Activated naive CD4-positive, alpha-beta T cell treated with anti-CD3 and anti-CD28 coated beads, Interleukin-2, amount 10 ng/mL, durations not matched to agents 7 days and 5 days (primary cell): ENCODE measurements at regions not wholly inside any gene's neighbourhood (a gene's known extent, or its start where the extent isn't known, plus 50 kb on each side); places are given as distances from the start of the nearest gene placed in this dataset.

Experiments used
- CTCF ChIA-PET: fragments of 350-600 bp; sonication (Branson Sonifier 250); formaldehyde crosslinking; loops from one replicate; lab custom pipeline; 2021; ENCODE audit warnings: antibody characterized with exemption; lab: Charles Lee
- DNase-seq: peaks from one replicate; pipeline ENCODE4 v3.0.0-alpha.2; 2020
- H3K27ac Mint-ChIP-seq: one replicate; pipeline ENCODE4 v1.8.0; 2021; ENCODE audit warnings: mild to moderate bottlenecking, moderate library complexity, mixed read lengths
- H3K27me3 Mint-ChIP-seq: one replicate; pipeline ENCODE4 v1.8.0; 2021; ENCODE audit warnings: mild to moderate bottlenecking, mixed read lengths
- H3K36me3 Mint-ChIP-seq: one replicate; pipeline ENCODE4 v1.8.0; 2021; ENCODE audit warnings: mixed read lengths
- H3K4me1 Mint-ChIP-seq: one replicate; pipeline ENCODE4 v1.8.0; 2021; ENCODE audit warnings: mixed read lengths
- H3K4me3 Mint-ChIP-seq: one replicate; pipeline ENCODE4 v1.8.0; 2021; ENCODE audit warnings: mild to moderate bottlenecking, moderate library complexity, mixed read lengths
- H3K9me3 Mint-ChIP-seq: one replicate; pipeline ENCODE4 v1.8.0; 2021; ENCODE audit warnings: mixed read lengths

DNA sequence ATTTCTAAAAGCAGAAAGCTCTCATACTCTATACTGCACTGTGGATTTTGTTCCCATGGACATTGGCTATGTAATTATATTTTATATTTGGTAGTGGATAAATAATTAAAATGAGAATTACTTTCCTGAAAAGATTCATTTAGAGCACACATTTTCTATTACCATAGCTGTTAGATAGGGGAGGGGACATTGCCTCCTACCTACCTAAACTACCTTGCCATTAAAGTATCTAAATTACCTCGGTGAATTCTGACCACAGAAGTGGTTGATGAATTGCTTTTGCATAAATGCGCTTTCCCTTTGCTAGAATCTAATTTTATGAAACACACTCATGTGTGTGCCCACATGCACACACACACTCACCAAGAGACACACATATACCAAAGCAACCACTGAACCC lies 329.1 kb downstream of the MTX2 start:
- DNase-seq: no peak
- no peaks in the 10 kb centered on the region for H3K4me1 Mint-ChIP-seq
- H3K27ac Mint-ChIP-seq: no peak overlapping the region
- H3K9me3 Mint-ChIP-seq: no peaks in the 10 kb centered on the region
- no peaks in the 10 kb centered on the region for H3K36me3 Mint-ChIP-seq
- no peak overlapping the region for H3K4me3 Mint-ChIP-seq
- H3K27me3 Mint-ChIP-seq: no peaks in the 10 kb centered on the region
- CTCF ChIA-PET: no interaction called here

DNA sequence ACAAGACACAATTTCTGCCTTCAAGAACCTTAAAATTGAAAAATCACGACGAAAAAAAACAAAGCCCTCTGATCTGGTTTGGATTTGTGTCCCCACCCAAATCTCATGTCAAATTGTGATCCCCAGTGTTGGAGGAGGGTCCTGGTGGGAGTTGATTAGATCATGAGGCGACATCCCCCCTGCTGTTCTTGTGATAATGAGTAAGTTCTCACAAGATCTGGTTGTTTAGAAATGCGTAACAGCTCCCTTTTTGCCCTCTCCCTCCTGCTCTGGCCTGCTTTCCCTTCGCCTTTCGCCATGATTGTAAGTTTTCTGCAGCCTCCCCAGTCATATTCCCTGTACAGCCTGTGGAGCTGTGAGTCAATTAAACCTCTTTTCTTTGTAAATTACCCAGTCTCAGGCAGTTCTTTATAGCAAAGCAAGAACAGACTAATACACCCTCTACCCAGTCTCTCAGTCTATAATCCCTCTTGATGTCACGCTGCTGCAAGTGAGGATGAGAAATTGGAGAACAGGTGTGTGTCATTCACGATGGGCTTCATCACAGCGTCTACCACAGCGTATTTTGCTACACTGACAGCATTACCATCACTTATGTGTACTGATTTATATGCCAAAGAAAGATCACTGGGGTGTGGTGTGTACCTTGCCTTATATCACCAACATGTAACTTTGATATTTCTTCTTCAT lies 330.7 kb downstream of the MTX2 start:
- H3K36me3 Mint-ChIP-seq: no peaks in the 10 kb centered on the region
- H3K4me1 Mint-ChIP-seq: no peaks in the 10 kb centered on the region
- no peaks in the 10 kb centered on the region for H3K9me3 Mint-ChIP-seq
- H3K4me3 Mint-ChIP-seq: no peak overlapping the region
- CTCF ChIA-PET: no interaction called here
- DNase-seq: no peak
- H3K27me3 Mint-ChIP-seq: no peaks in the 10 kb centered on the region
- no peak overlapping the region for H3K27ac Mint-ChIP-seq

DNA sequence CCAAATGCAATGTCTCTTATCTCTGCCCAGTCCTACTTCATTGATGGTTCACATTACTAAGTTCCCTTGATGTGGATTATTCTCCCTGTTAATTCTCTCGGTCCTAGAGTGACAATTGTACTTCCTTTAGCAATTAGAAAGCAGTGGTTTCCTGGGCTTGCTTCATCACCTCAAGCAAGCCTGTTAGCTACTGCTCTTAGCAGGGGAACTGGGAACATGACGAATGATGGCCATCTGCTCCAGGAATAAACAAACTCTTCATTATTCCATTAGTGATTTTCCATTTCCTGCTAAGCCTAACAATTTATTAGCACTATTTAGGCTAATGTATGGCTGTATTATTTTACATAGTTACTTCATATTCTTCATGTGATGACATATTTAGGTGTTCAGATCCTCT lies 331.8 kb downstream of the MTX2 start:
- no peaks in the 10 kb centered on the region for H3K36me3 Mint-ChIP-seq
- DNase-seq: no peak
- no peak overlapping the region for H3K4me3 Mint-ChIP-seq
- H3K27ac Mint-ChIP-seq: no peak overlapping the region
- H3K4me1 Mint-ChIP-seq: no peaks in the 10 kb centered on the region
- H3K27me3 Mint-ChIP-seq: no peaks in the 10 kb centered on the region
- CTCF ChIA-PET: no interaction called here
- H3K9me3 Mint-ChIP-seq: no peaks in the 10 kb centered on the region

DNA sequence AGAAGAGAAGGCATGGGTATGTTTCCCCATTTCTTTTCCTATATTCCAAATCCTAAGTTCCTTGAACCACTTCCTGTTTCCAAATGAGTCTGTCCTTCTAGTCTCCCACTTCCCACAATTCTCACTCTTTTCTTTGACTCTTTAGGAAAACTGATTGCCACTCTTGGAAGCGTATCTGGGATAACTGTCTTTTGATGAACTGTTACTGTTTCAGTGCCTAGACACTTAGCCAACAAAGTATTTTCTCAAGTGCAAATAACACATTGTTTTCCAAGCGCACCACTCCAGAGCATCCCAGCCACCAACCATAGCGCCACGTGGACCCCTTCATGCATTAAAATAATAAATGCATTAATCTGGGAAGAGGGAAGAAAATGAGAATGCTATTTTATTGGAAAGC lies 342.8 kb downstream of the MTX2 start:
- no peak overlapping the region for H3K27ac Mint-ChIP-seq
- no peaks in the 10 kb centered on the region for H3K36me3 Mint-ChIP-seq
- CTCF ChIA-PET: no interaction called here
- no peak for DNase-seq
- no peak overlapping the region for H3K4me3 Mint-ChIP-seq
- peaks cover 17% of the 10 kb centered on the region for H3K27me3 Mint-ChIP-seq
- no peaks in the 10 kb centered on the region for H3K4me1 Mint-ChIP-seq
- H3K9me3 Mint-ChIP-seq: no peaks in the 10 kb centered on the region

DNA sequence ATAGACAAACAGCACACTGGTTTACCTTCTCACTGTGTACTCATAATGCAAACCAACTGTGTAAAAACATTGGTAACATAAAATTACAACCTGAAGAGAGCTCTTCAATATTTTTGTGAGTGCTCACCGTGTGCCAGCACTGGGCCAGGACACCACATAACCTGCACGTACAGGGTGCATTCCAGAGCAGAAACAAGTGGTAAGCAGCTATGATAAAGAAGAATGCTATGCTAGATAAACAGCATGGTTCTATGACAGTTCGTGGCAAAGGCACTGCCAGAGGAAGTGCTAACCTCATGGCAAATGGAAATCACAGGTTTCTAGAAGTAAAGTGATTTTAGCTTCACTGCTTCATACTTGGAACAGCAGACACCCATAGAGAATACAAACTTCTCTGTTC lies 343.5 kb downstream of the MTX2 start:
- Mint-ChIP-seq H3K9me3 (no peaks in the 10 kb centered on the region), H3K4me3 (no peak overlapping the region), H3K36me3 (no peaks in the 10 kb centered on the region), H3K27me3 (peaks cover 11% of the 10 kb centered on the region), H3K27ac (no peak overlapping the region), H3K4me1 (no peaks in the 10 kb centered on the region)
- no peak for DNase-seq
- CTCF ChIA-PET: no interaction called here

DNA sequence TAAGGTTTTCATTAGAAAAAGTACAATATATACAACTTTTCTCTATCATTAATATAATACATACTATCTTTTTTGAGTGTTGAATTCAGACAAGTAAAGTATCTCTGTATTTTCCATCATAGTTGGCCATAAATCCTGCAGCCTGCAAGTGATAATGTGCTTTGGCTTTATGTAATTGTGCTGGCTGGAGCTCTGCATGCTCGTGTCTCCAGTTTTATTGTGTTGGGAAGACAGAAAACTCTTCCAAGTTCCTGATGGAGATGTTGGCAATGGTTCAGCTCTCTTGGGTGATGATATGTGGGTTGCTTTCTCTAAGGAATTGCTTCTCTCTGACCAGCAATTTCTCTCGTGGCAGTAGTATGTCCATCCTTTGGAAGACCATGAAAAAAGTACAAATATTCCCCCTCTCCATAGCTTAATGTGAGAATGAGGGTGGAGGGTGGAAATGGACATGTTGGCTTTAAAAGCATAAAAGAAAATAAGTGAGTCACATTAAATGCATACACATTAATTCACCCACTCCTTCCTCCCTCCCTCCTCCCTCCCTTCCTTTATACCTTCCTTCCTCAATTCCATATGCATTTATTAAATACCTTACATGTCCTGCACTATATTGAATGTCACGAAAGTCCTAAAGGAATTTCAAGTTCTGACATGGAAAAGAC lies 344.2 kb downstream of the MTX2 start:
- Mint-ChIP-seq H3K4me1 (no peaks in the 10 kb centered on the region), H3K36me3 (no peaks in the 10 kb centered on the region), H3K4me3 (no peak overlapping the region), H3K9me3 (no peaks in the 10 kb centered on the region), H3K27me3 (peaks cover 7% of the 10 kb centered on the region), H3K27ac (no peak overlapping the region)
- CTCF ChIA-PET: no interaction called here
- DNase-seq: no peak

DNA sequence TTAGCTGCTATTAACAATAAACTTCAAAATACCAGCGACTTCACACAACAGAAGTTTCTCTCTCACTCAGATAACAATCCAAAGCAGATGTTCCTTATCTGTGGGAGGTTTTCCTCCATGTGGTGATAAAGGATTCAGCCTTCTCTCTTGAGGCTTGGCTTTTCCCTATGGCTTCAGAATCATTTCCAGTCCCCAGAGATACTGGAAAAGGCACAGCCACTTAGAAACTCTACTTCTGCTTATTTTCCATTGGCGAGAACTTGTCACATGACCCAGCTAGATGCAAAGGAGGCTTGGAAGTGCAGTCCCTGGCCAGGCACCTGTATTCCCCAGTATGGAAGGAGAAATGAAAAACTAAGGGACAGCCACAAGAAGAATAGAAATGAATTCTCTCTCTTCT lies 344.8 kb downstream of the MTX2 start:
- Mint-ChIP-seq H3K4me3 (no peak overlapping the region), H3K4me1 (no peaks in the 10 kb centered on the region), H3K9me3 (no peaks in the 10 kb centered on the region), H3K27ac (no peak overlapping the region), H3K36me3 (no peaks in the 10 kb centered on the region), H3K27me3 (peaks cover 7% of the 10 kb centered on the region)
- CTCF ChIA-PET: no interaction called here
- DNase-seq: no peak

DNA sequence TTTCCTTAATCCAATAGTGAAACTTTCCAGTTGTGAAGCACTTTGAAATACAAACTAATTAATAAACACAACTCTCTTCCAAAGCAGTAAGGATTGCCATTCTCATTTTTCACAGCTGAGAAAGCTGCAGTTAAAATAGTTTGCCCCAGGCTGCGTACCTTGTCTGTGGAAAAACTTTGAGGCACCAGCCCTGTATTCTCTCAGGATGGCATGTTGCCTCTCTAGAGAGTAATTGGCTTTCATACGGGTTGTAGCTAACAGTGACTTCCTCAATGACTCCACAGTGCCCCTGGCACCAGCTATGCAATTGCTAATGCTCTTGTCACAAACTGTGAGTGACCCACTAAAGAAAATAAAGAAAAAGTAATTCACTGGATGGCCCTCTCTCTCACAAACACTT lies 345.7 kb downstream of the MTX2 start:
- Mint-ChIP-seq H3K27me3 (peaks cover 7% of the 10 kb centered on the region), H3K27ac (no peak overlapping the region), H3K36me3 (no peaks in the 10 kb centered on the region), H3K4me3 (no peak overlapping the region), H3K4me1 (no peaks in the 10 kb centered on the region), H3K9me3 (no peaks in the 10 kb centered on the region)
- DNase-seq: no peak
- CTCF ChIA-PET: no interaction called here

DNA sequence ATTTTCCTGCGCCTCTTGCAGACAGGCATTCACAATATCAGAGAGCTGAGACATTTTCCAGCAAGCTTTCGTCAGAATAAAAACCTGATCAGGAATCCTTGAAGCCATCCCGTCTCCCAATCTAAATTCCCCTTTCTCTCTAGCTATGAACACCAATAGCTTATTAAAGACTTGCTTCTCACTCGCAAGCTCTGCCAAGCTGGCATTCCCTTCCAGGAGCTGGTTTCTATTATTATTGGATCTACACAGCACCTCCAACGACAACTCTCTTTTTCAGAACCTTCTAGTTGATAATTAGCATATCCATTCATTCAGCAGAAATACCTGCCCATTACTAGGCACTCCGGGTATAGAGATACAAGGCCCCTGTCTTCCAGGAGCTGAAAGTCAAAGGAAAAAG lies 350.3 kb downstream of the MTX2 start:
- H3K36me3 Mint-ChIP-seq: no peaks in the 10 kb centered on the region
- CTCF ChIA-PET: interaction anchor here (0.6 kb wide), 1 partner anchor 81 kb away, joined by 3 read pairs; no protein-coding TSS in a partner anchor
- DNase-seq: no peak
- peaks cover 4% of the 10 kb centered on the region for H3K27me3 Mint-ChIP-seq
- H3K4me1 Mint-ChIP-seq: no peaks in the 10 kb centered on the region
- no peaks in the 10 kb centered on the region for H3K9me3 Mint-ChIP-seq
- H3K4me3 Mint-ChIP-seq: no peak overlapping the region
- H3K27ac Mint-ChIP-seq: no peak overlapping the region

DNA sequence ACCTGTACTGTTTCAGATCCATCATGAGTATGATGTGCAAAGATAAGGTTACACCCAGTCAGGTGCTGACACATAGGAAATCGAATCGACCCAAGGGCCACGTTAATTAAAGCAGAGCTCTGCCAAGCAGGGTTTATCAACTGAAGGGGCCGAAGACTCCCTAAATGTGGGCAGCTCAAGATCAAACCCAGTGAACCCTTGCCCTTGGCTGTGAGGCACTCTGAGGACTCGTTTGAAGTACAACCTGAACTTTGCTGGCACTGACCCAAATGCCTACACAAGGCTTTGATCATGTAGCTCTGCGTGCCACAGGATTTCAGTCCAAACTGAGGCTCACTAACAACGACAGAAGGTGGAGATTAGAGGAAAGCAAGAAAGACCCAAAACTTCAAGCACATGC lies 352.1 kb downstream of the MTX2 start:
- H3K36me3 Mint-ChIP-seq: no peaks in the 10 kb centered on the region
- no peak for DNase-seq
- no peak overlapping the region for H3K27ac Mint-ChIP-seq
- H3K27me3 Mint-ChIP-seq: peaks cover 10% of the 10 kb centered on the region
- no peaks in the 10 kb centered on the region for H3K9me3 Mint-ChIP-seq
- CTCF ChIA-PET: interaction anchor here (1.3 kb wide), 1 partner anchor 67 kb away, joined by 3 read pairs; no protein-coding TSS in a partner anchor
- no peak overlapping the region for H3K4me3 Mint-ChIP-seq
- H3K4me1 Mint-ChIP-seq: no peaks in the 10 kb centered on the region

DNA sequence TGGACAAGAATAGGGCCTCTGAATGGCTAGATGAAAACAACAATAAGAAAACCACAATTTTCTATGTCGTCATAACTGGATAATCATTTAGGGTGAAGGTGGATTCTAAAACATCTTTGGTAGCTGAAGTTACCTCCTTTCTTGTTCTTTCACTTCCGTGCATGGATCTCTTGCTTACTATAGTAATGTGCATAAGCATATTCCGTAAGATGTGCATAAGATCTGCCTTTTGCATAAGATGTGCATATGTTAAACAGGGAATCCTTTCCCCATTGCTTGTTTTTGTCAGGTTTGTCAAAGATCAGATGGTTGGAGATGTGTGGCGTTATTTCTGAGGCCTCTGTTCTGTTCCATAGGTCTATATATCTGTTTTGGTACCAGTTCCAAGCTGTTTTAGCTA lies 353.6 kb downstream of the MTX2 start:
- H3K27ac Mint-ChIP-seq: no peak overlapping the region
- H3K36me3 Mint-ChIP-seq: no peaks in the 10 kb centered on the region
- H3K4me3 Mint-ChIP-seq: no peak overlapping the region
- peaks cover 12% of the 10 kb centered on the region for H3K27me3 Mint-ChIP-seq
- CTCF ChIA-PET: interaction anchor here (1.1 kb wide), 1 partner anchor 30 kb away, joined by 3 read pairs; no protein-coding TSS in a partner anchor
- no peaks in the 10 kb centered on the region for H3K4me1 Mint-ChIP-seq
- H3K9me3 Mint-ChIP-seq: no peaks in the 10 kb centered on the region
- no peak for DNase-seq

DNA sequence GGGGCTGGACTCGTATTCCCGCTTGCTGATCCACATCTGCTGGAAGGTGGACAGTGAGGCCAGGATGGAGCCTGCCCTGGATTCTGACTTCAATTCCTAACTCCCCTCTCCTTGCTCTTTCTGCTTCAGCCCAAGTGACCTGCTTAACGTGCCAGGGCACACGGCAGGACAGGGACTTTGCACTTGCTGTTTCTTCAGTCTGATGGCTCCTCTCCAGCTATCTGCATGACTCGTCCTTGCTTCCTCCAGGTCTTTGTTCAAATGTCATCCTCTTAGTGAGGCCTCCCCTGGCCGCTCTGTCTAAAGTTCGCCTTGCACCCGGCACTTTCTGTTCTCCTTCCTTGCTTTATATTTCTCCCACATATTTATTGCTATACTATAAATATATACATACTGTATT lies 357.6 kb downstream of the MTX2 start:
- Mint-ChIP-seq H3K4me1 (no peaks in the 10 kb centered on the region), H3K27me3 (peaks cover 29% of the 10 kb centered on the region), H3K36me3 (no peaks in the 10 kb centered on the region), H3K4me3 (no peak overlapping the region), H3K9me3 (no peaks in the 10 kb centered on the region), H3K27ac (no peak overlapping the region)
- DNase-seq: no peak
- CTCF ChIA-PET: no interaction called here

DNA sequence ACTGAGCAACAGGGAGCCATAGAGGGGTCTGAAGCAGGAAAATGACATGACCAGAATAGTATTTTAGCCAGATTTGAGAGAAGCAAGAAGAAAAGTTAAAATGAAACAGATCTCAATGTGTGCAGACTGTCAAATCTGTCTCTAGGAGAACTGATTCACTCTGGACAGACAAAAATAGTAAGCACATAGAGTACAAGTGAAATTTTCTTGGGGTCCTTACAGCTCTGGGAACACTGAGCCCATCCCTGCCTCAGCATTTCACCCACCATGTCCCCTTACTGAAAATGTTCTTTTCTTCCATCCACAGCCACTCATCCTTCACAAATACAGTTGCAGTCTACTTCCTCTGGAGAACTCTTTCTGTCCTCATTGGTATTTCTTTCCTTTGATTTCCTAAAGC lies 359.2 kb downstream of the MTX2 start:
- H3K36me3 Mint-ChIP-seq: no peaks in the 10 kb centered on the region
- H3K27me3 Mint-ChIP-seq: peaks cover 33% of the 10 kb centered on the region
- H3K4me3 Mint-ChIP-seq: no peak overlapping the region
- H3K9me3 Mint-ChIP-seq: no peaks in the 10 kb centered on the region
- no peak overlapping the region for H3K27ac Mint-ChIP-seq
- no peak for DNase-seq
- CTCF ChIA-PET: interaction anchor here (0.8 kb wide), 1 partner anchor 501 kb away, joined by 3 read pairs; no protein-coding TSS in a partner anchor
- no peaks in the 10 kb centered on the region for H3K4me1 Mint-ChIP-seq

DNA sequence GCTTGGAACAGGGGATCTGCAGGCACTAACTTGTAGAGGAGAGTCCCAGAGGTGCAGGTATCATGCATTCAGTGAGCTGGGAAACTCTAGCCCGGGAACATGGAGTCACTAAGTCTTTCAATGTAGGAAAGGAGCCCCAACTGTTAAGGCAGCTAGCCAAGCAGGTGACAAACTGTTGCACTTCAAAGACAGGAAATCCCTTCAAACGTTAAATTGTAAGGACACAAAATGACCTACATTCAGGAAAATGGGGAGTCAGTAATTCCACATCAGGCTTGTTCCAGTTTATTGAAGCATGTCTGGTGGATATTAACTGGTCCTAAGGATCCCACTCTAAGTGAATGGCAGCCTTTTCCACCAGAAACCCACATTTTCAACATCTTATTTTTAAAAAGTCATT lies 364.5 kb downstream of the MTX2 start:
- no peaks in the 10 kb centered on the region for H3K9me3 Mint-ChIP-seq
- H3K36me3 Mint-ChIP-seq: no peaks in the 10 kb centered on the region
- no peaks in the 10 kb centered on the region for H3K4me1 Mint-ChIP-seq
- H3K27me3 Mint-ChIP-seq: peaks cover 39% of the 10 kb centered on the region
- no peak overlapping the region for H3K4me3 Mint-ChIP-seq
- DNase-seq: no peak
- H3K27ac Mint-ChIP-seq: no peak overlapping the region
- CTCF ChIA-PET: interaction anchor here (1.0 kb wide), 1 partner anchor 81 kb away, joined by 3 read pairs; no protein-coding TSS in a partner anchor

DNA sequence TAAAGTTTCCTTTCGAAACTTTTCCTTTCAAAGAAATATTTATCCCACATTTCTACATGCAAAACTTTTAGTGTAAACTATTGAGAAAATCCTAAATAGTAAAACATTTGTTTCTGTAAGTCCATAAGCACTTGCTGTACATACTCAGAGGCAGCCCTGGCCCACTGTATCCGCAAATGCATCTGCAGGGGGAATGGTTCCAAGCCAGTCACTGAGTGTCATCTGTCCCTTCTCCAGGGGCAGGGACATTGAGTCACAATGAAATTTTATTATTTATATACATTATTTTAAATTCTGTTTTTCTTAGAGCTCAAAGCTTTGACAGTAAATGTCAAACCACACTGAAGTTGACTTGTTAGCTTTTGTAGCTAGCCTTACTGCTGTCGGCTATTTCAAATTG lies 367.2 kb downstream of the MTX2 start:
- Mint-ChIP-seq H3K4me3 (no peak overlapping the region), H3K9me3 (no peaks in the 10 kb centered on the region), H3K36me3 (no peaks in the 10 kb centered on the region), H3K4me1 (no peaks in the 10 kb centered on the region), H3K27me3 (peaks cover 56% of the 10 kb centered on the region), H3K27ac (no peak overlapping the region)
- DNase-seq: no peak
- CTCF ChIA-PET: interaction anchor here (0.6 to 3.1 kb wide), 10 partner anchors 16 to 515 kb away, joined by 3 to 24 read pairs (median 3); partner anchors contain the start of gene HOXD9
